MM.1S (cell line): ENCODE measurements at regions not wholly inside any gene's neighbourhood (a gene's known extent, or its start where the extent isn't known, plus 50 kb on each side); places are given as distances from the start of the nearest gene placed in this dataset.

Experiments
- EZH2phosphoT487 ChIP-seq: fragments of 300-600 bp; sonication (generic); IDR thresholded peaks from 2 replicates; pipeline ENCODE4 v1.6.1; 2018; ENCODE audit warnings: antibody characterized with exemption, low read length
- TF ChIP-seq, protein P1 (sequence below): fragments of 300-600 bp; sonication (generic); IDR thresholded peaks from 2 replicates; pipeline ENCODE4 v1.5.1; 2016; ENCODE audit warnings: antibody characterized with exemption, low read length, mixed read lengths

DNA sequence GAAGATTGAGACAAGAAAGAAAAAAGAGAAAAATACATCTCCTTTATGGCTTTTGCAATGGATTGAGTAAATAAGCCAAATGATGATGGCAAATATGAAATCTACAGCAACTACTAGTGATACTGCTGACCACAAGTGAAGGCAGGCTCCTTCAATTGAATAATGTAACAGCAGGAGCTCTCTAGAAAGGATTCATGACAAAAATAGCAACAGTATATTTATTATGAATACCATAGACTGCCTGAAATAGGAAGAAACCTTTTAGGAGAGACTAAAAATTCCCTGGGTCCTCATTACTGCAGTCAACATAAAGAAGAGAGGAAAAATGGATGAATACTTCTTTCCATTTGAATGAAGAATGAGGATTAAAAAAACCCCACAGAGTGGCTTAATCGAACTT lies 306.8 kb upstream of the ANXA10 start:
- TF ChIP-seq, protein P1, sequence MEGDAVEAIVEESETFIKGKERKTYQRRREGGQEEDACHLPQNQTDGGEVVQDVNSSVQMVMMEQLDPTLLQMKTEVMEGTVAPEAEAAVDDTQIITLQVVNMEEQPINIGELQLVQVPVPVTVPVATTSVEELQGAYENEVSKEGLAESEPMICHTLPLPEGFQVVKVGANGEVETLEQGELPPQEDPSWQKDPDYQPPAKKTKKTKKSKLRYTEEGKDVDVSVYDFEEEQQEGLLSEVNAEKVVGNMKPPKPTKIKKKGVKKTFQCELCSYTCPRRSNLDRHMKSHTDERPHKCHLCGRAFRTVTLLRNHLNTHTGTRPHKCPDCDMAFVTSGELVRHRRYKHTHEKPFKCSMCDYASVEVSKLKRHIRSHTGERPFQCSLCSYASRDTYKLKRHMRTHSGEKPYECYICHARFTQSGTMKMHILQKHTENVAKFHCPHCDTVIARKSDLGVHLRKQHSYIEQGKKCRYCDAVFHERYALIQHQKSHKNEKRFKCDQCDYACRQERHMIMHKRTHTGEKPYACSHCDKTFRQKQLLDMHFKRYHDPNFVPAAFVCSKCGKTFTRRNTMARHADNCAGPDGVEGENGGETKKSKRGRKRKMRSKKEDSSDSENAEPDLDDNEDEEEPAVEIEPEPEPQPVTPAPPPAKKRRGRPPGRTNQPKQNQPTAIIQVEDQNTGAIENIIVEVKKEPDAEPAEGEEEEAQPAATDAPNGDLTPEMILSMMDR, result no peak
- no peak for TF ChIP-seq EZH2phosphoT487
